ENCODE measurements at regions not wholly inside any gene's neighbourhood (a gene's known extent, or its start where the extent isn't known, plus 50 kb on each side); places are given as distances from the start of the nearest gene placed in this dataset.

DNA sequence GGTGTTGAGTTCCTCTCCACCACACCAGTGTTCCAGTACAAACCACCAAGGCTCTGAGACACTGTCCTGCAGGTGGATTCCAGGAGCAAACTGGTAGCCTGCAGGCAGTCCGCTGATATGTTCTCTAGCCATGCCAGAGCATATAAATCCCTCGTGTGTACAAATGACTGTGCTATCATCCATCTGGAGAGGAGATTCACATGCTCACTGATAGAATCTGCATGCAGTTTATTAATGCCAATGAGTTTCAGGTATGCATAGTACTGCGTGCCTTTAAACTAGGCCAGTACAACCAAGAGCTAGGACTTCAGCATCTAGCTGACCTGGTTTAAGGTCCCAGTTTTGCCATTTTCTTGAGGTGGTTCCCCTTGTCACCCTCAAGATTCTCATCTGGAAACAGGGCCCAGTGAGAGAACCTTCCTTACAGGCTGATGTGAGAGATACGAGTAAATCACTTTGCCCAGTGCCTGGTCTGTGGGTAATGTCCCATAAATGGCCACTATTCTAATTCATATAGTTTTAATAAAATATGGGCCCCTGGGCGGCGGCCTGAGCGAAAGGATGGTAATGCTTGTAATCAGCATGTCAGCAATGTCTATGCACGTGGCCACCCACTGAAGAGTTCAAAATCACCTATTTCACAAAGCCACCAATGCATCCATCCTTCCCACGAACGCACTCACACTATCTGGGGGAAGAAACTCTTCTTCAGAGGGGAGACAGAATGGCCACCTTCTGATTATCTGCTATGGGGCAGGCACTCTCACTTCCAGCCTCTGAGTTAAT is 268.0 kb upstream of the ZMIZ1 start:
- no peak for DNase-seq (ENCODE audit: low read depth in 4 of 4, low spot score in 1 of 4)

DNA sequence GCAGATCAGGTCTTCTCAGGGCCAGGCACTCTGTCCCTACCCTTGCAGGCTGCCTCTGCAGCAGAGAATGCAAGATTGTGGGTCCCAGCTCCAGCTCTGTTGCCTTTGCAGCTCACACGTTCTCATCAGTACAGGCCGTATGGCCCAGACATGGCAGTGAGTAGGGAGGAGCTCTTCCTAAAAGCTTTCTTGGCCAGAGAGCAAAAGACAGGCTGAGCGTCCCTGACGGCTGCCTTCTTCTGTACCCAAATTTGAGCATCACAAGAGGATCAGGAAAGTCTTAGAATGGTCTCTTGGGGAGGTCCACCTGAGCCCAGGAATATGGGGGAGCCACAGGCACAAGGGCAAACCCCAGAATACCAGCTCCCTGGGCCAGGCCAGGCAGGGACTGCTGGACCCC is 266.3 kb upstream of the ZMIZ1 start:
- no peak for DNase-seq (ENCODE audit: low read depth in 4 of 4, low spot score in 1 of 4)

DNA sequence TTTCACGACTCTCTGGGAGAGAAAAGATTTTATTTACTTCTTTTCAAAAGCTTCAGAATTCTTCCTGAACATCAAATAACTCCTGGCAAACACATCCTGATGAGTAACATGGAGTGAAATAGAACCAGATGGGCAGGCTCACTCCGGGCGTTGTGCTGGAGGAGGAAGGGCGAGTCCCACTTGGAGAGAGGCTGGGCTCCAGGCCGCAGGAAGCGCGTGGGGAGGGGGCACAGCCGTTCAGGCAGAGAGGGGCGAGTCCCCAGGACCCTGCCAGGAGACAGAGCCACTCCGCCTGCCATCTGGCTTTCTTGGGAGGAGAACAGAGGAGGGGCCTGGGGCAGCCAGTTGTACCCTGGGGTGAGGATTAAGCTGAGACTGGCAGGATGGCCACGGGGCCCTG is 265.9 kb upstream of the ZMIZ1 start:
- DNase-seq (ENCODE audit: low read depth in 4 of 4, low spot score in 1 of 4): no peak

DNA sequence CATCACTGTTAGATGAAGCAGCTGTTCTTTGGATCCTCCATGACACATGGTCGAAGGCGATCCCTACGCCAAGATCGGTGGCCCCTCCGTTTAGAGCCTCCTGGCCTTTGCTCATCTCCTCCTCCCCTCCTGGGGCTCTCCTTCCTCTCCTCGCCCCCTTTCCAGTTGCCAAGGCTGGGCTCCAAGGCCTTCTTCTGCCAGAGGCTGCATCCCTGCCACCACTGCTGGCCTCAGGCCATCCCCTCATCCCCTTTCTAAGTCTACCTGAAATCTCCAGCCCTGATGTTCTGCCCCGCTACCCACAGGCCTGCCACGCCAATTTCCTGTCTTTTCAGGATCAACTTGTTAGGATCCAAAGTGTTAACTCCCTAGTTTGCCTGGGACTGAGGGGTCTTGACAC is 265.1 kb upstream of the ZMIZ1 start:
- DNase-seq (ENCODE audit: low read depth in 4 of 4, low spot score in 1 of 4): no peak

DNA sequence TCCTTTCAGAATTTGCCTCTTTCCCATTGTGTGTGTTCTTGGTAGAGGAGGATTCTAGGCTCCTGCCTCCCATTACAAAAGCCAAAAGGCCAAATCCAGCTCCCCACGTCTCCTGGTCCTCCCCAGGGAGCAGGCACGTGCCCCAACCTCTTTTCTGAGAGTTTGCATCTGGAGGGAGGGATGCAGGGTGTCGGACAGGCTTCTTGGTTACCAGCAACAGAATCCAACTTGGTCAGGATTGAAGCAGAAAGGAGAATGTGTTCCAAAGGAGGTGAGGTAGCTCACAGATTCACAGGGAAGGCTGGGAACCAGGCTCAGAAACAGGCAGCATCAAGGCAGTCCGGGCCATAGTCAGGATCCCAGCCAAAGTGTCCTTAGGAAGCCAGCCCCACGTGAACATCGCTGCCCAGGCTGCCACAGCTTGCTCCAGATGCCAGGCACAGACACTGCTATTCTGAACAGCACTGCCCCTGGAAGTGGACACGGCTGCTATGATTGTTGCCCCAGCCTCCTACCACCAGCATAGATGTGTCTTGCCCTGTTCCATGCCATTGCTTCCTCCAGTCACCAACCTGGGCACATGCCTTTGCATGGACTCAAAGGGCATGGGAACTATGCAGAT is 264.2 kb upstream of the ZMIZ1 start:
- DNase-seq (ENCODE audit: low read depth in 4 of 4, low spot score in 1 of 4): no peak

DNA sequence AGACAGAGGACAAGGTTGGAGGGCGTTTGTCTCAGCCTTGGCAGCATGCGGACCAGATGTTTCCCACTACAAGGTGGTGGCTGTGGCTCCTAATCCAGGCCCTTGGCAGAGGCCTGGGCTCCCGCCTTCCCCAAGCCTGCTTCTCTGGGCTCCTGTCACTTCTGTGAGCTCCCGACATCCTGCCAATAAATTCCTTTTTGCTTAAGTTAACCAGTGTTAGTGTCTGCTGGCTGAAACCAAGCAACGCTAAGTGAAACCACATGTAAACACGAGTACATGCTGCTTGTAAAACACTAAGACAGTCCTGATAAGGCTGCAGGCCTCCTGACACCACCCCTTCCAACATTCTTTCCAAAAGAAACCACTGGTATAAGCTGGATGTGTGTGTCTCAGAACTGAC is 263.6 kb upstream of the ZMIZ1 start:
- no peak for DNase-seq (ENCODE audit: low read depth in 4 of 4, low spot score in 1 of 4)

DNA sequence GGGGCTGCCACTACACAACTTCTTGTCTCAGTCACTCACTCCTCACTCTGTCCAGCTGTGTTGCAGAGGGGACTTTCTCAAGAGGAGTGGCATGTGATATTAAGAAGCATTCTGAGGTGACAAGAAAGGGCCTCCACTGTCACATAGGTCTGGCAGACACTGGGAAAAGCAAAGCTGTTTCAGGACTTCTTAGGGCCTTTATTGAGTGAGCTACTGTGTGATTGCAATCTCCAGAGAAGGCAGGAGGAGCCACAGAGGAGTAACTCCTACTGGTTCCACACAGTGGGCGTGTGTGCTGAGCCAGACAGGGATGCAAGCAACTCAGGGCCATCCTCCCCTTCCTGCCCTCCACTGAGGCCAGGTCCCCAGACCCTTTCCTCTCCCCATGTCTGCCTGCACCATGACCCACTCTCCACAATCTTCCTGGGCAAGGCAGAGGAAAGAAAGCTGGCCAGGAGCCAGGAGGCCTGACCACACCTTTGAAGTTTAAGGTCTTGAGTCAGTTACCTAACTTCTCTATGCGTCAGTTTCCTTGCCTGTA is 262.0 kb upstream of the ZMIZ1 start:
- DNase-seq (ENCODE audit: low read depth in 4 of 4, low spot score in 1 of 4): no peak

DNA sequence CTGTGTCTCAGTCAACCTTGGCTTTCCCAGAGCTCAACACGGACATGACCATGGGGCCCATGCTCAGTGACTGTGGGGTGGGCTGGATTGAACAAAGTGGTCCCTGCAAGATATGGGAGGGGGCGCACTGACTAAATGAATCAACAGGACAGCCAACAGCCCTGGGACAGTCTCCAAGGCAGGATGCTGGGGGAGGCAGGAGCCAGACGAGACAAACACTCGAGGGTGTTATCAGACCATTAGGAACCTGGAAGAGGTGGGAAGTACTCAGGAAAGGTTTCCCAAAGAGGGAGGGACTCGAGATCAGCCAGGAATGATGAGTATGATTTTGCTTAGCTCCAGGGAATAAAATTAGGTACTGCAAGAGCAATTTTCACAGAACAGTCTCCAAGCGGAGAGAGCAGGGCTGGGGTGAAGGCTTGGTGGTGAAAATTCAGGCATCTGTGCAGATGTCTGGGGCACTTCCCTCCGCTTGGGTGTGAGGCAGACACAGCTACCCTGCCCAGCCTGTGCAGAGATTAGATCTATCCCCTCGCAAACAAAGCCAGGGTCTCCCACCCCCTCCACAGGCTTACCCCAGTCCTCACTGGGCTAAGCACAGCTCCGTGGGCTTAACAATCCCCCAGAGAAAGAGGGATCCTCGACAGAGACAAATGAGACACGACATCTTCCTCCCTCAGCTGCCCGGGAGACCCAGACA is 261.1 kb upstream of the ZMIZ1 start:
- DNase-seq (ENCODE audit: low read depth in 4 of 4, low spot score in 1 of 4): no peak

DNA sequence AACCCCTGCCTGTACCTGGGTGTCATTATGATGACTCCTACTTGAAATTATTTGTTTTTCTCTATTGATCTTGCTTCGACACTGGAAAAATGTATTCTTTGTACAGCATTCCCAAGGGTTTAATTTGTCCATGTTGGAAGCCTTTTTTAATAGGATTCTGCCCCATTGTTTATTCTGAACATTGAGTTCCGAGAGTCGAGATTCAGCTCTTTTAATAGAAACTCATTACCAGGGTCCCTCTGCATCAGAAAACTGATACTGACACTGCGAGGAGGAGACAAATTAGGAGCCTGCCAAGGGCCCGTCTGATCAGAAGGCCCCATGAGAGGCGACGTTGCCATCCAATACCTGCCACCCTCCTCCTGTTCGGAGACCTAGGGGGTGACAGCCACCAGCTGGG is 260.5 kb upstream of the ZMIZ1 start:
- DNase-seq (ENCODE audit: low read depth in 4 of 4, low spot score in 1 of 4): no peak

DNA sequence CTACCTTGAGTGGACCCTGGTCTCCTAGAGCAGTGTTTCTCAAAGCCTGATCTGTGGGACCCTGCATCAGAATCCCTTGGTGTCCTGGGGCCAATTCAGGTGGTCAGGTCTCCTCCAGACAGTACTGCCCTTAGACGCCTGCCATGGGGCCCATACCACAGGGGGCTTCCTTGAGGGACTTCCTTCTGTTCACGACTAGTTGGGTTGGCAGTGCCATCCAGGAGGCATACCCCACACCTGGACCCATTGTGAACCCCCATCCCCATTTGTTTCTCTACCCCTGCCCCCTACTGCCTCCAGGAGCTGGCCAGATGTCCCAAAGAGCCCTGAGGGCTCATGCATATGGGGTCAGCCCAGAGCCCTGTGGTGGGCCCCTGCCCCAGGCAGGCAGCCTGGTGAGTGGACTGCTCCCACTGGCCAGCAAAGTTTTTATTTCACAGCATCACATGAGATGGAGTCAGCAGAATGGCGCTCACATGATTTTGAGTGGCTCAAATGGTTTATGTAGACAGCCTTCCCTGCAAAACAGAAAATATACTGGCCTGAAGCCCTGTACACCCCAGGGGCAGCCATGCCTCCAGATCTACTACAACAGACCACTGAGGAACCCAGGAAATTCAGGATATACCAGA is 259.9 kb upstream of the ZMIZ1 start:
- DNase-seq (ENCODE audit: low read depth in 4 of 4, low spot score in 1 of 4): no peak

DNA sequence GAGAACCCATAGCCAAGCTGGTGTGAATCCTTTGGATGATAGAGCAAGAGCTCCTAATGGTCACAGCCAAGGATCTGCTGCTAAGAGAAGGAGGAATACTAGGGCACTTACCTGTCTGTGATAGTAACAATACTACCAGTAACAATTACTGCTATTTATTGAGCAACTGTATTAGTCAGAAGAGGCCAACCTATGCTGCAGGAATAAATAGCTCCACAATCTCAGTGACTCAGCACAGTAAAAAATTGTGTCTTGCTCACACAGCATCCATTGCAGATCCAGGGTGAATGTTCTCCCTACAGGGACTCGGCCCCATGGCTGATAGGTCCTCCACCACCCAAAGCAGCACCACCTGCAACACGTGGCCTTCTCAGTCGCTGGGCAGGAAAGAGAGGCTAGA is 257.6 kb upstream of the ZMIZ1 start:
- DNase-seq (ENCODE audit: low read depth in 4 of 4, low spot score in 1 of 4): no peak

DNA sequence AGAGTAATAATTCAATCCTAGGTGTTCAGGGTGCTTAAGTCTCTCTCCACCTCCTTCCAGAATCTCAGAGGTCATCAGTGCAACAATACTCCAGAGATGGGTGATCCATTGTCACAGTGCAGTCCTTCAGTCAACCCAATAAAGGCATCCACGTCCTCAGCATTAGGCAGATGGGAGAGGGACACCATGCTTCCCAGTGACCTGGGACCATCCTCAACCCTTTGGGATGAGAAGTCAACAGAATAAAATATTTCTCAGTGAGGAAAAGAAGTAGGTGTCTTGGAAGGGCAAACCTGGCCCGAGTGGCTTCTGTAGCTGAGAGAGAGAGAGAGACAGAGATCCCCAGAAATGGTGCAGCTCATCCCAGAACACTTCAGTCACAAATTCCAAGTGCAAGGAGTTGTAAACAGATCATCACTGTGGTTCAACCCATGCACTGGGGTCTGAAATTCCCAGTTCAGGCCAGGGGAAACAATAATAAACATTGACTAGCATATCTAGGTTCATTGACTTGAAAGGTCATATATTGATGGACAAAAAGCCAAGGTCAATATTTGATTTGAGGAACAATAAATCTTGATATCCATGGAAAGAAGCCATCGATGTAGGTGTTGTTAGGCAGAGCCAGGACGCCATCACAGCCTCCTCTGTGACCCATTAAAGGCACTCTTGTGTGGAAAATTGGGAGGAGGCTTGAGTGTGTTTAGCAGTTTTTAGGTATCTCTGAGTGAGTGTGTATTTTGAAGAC is 256.0 kb upstream of the ZMIZ1 start:
- DNase-seq (ENCODE audit: low read depth in 4 of 4, low spot score in 1 of 4): no peak

DNA sequence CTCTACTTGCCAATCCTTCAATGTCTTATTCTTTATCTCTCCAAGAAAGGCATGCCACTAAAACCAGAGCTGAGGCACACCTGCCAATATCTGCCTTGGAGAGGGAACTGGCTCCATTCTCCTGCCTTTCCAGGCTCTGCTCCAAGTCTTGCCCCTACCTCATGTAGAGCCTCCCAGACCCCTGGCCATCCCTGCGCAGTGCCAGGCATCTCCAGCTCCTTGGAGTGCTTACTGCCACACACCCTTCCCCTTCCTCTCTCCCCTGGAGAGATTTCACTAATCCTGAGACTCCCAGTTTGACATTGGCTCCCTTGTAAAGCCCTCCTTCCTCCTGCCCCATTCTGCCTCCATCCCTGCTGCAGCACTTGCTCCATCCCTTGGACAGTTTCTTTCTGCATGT is 255.2 kb upstream of the ZMIZ1 start:
- DNase-seq (ENCODE audit: low read depth in 4 of 4, low spot score in 1 of 4): no peak

DNA sequence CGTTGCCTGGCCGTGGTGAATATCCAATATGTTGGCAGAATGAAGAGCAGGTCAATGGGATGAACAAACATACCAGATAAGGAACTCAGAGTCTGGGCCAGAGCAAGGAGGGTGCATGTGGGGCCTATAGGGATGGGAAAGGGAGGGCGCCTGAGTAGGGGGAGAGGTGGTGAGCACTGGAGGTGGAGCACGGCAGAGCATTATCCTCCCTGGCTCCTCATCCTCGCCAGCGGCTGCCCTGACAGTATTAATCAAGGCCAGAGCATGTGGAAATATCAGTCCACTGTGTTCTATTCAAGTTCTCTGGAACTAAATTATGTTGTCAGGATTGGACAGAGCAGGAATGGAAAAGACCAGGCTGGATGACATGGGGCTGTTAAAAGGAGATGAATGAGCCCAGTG is 254.8 kb upstream of the ZMIZ1 start:
- DNase-seq (ENCODE audit: low read depth in 4 of 4, low spot score in 1 of 4): no peak

DNA sequence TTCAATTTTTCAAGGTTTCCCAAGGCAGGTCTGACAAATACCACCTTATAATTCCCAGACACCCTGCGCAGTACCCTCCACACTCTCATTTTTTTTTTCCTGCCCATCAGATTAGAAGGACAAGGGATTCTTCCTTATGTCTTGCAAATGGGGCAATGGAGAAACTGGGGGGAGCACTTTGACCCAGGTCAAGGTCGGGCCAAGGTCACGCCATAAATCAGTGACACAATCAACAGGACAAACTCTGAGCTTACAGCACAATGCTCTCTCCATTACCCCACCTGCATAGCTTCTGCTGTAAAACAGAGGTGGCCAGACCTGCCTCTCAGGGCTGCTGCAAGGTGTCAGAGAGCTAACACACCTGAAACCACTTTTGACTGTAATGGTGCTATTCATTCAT is 254.4 kb upstream of the ZMIZ1 start:
- no peak for DNase-seq (ENCODE audit: low read depth in 4 of 4, low spot score in 1 of 4)

DNA sequence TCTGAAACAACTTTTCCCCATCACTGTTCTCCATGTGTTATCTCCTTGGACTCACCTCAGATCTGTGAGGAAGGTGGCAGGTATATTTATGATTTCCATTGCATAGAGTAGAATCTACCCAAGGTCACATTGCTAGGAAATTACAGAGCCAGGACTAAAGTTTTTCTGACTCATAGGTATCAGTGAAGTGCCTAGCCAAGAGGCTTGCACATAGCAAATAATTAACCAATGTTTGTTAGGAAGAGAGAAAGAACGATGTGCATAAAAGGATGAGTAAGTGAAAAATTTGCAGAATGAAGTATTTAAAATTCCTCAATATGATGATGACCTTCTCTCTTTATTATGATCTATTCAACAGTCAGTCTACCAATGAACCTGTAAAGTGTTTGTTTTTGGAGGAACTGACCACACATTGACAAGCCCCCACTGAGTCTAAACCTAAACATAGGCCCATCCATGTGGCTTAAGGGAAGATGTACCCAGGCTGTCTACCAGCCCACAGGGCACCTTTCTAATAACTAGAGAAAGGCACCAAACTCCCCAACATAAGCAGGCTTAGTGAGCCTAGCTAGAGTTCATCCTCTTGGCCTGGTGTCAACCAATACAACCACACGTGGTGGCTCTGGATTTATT is 252.9 kb upstream of the ZMIZ1 start:
- no peak for DNase-seq (ENCODE audit: low read depth in 4 of 4, low spot score in 1 of 4)

DNA sequence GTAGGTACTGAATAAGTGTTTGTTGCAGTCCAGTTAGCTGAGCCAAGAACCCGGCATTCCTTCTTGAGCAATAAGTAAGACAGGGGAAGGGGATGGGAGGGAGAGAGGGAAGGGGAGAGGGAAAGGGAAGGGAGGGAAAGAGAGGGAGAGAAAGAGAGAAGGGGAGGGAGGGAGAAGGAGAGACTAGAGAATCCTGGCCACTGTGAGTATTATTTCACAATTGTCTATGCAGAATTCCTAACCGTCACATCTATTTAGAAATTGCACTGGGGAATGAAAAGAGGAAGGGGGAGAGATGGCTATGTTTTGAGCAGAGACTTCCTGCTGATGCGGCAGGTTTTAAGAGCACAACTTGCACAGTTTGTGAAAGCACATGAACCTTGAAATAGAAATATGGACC is 251.4 kb upstream of the ZMIZ1 start:
- DNase-seq (ENCODE audit: low read depth in 4 of 4, low spot score in 1 of 4): no peak

DNA sequence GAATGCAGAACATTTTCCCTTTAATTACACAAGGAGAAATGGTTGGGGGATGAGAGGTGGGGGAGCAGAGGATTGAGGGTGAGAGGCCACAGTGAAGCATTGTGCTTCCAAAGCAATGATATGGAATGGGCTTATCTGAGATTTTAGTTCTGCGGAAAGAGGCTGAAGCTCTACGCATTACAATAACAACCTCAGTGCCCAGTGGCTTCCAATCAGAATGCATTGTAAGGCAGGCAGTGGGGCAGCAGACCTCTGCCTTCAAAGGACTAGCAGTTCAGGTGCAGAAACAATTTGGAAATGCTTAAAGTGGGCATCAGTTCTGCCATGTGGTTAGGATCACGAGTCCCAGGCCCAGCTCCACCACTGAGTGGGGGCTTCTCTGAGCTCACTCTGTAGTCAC is 251.0 kb upstream of the ZMIZ1 start:
- no peak for DNase-seq (ENCODE audit: low read depth in 4 of 4, low spot score in 1 of 4)

DNA sequence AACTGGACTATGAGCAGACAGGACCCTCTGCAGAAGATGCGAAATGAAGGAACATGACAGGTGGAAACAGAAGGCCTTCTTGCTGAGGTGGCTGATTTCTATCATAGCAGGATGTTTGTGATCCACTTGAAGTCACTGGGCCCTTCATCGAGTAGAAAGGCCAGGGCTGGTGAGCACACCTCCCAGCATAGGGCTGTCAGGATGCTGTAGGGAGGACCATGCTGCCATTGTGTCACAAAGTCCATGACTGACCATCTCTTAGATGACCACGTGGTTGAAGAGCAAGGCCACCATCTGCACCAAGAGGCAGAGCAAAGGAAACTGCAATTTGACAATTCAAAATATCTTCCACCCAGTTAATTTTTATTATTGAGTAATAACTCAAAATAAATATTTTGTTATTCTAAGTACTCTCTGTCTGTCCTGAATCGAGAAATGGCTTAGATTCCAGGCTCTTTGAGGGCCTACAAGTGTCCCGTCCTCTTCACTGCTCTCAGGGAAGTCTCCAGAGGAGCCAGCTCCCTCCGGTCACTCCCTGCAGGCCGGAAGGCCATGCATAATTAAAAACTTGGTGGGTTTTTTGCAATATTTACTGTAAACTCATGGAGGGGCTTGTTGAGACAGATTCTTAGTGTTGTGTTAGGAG is 249.3 kb upstream of the ZMIZ1 start:
- no peak for DNase-seq (ENCODE audit: low read depth in 4 of 4, low spot score in 1 of 4)

DNA sequence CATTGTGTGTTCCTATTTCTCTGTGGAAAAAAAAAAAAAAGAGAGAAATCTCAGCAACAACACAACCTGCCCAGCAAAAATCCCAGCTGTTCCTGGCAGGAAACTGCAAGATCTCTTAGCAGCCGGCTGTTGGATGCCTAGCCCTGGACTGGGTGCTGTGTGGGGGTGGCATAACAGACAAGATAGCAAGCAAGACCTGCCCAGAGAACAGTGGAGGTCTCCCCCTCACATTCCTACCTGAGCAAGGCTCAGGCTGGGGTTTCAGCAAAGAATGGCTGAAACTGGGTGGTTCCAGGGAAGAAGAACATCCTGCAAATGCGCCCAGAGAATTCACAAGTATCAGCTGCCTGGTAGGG is 248.8 kb upstream of the ZMIZ1 start:
- DNase-seq (ENCODE audit: low read depth in 4 of 4, low spot score in 1 of 4): no peak
